SKM-1 treated with dmso at 0.1 percent for 144 hours (cell line): ENCODE measurements at regions not wholly inside any gene's neighbourhood (a gene's known extent, or its start where the extent isn't known, plus 50 kb on each side); places are given as distances from the start of the nearest gene placed in this dataset.

ENCODE experiments used
- DNase-seq: peaks from one replicate; lab custom pipeline; 2025; ENCODE audit not compliant: unreplicated experiment; lab: John Stamatoyannopoulos, UW

- DNase-seq = no peak
Observed at GRCh38 chr16:80309178-80309577, 231.6 kb upstream of the DYNLRB2 start.

GRCh38 chr16:80305410-80305809 is 235.4 kb upstream of the DYNLRB2 start:
- DNase-seq = no peak

GRCh38 chr16:80303691-80304090 is 237.1 kb upstream of the DYNLRB2 start:
- DNase-seq = no peak

- DNase-seq = no peak
Observed at GRCh38 chr16:80300876-80301275, 239.9 kb upstream of the DYNLRB2 start.

GRCh38 chr16:80300456-80300855 is 240.3 kb upstream of the DYNLRB2 start:
- no peak for DNase-seq

- DNase-seq = no peak
Observed at GRCh38 chr16:80299416-80299815, 241.4 kb upstream of the DYNLRB2 start.

- DNase-seq = no peak
Observed at GRCh38 chr16:80298676-80299075, 242.1 kb upstream of the DYNLRB2 start.

- no peak for DNase-seq
Observed at GRCh38 chr16:80296034-80296433, 244.8 kb upstream of the DYNLRB2 start.

GRCh38 chr16:80294172-80294571 is 246.6 kb upstream of the DYNLRB2 start:
- DNase-seq = no peak

GRCh38 chr16:80288616-80289015 is 252.2 kb upstream of the DYNLRB2 start:
- DNase-seq = no peak

GRCh38 chr16:80287674-80288073 is 253.1 kb upstream of the DYNLRB2 start:
- no peak for DNase-seq

- DNase-seq = no peak
Observed at GRCh38 chr16:80285104-80285503, 255.7 kb upstream of the DYNLRB2 start.

GRCh38 chr16:80283466-80284392 is 257.1 kb upstream of the DYNLRB2 start:
- no peak for DNase-seq

- no peak for DNase-seq
Observed at GRCh38 chr16:80280557-80280956, 260.2 kb upstream of the DYNLRB2 start.

GRCh38 chr16:80279656-80280055 is 261.1 kb upstream of the DYNLRB2 start:
- DNase-seq = no peak

GRCh38 chr16:80277182-80277581 is 263.6 kb upstream of the DYNLRB2 start:
- no peak for DNase-seq

- DNase-seq = no peak
Observed at GRCh38 chr16:80274576-80275191, 266.1 kb upstream of the DYNLRB2 start.

GRCh38 chr16:80273635-80274538 is 266.9 kb upstream of the DYNLRB2 start:
- DNase-seq = no peak

- no peak for DNase-seq
Observed at GRCh38 chr16:80265624-80266306, 275.0 kb upstream of the DYNLRB2 start.

- DNase-seq = no peak
Observed at GRCh38 chr16:80263848-80264694, 276.7 kb upstream of the DYNLRB2 start.
